ENCODE measurements at regions not wholly inside any gene's neighbourhood (a gene's known extent, or its start where the extent isn't known, plus 50 kb on each side); places are given as distances from the start of the nearest gene placed in this dataset.

- WGBS, 2 donors = 88 to 90% methylated on average over 3 of the region's 3 CpGs
- H3K36me3 ChIP-seq = no peaks in the 10 kb centered on the region
- no peak for DNase-seq (ENCODE audit: low spot score in 2 of 2)
- no peak overlapping the region for H3K27ac ChIP-seq
- peaks cover 0 to 9% (median 2%) of the 10 kb centered on the region in 4 donors for H3K4me1 ChIP-seq
- H3K4me3 ChIP-seq = no peak overlapping the region
- no peaks in the 10 kb centered on the region for H3K9me3 ChIP-seq
- no peaks in the 10 kb centered on the region for H3K27me3 ChIP-seq
- TF ChIP-seq POLR2A (IDR thresholded peaks at IDR 0.05) = no peak
Observed at GRCh38 chr2:12592296-12592695, 124.4 kb upstream of the TRIB2 start.

DNA sequence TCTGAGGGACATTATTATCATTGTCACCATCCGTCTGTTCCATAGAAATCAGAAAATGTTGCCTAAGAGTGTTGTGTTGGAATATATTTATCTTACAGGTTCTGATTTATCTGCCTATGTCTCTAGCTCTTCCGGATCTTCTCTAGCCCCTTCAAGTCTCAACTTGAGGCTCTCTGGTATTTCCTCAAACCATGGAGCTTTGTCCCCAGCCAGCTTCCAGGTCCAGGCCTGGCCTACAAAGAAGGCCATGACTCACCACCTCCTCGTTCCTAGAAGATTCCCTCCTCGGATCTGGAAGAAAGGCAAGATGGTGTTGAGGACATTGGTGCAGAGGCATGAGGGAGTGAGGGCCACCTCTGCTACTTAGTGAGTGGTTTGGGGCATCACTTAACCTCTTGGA lies 122.1 kb upstream of the TRIB2 start:
- no peak for TF ChIP-seq POLR2A (IDR thresholded peaks at IDR 0.05)
- no peak for TF ChIP-seq EP300 (IDR thresholded peaks at IDR 0.05)
- TF ChIP-seq, protein P1, sequence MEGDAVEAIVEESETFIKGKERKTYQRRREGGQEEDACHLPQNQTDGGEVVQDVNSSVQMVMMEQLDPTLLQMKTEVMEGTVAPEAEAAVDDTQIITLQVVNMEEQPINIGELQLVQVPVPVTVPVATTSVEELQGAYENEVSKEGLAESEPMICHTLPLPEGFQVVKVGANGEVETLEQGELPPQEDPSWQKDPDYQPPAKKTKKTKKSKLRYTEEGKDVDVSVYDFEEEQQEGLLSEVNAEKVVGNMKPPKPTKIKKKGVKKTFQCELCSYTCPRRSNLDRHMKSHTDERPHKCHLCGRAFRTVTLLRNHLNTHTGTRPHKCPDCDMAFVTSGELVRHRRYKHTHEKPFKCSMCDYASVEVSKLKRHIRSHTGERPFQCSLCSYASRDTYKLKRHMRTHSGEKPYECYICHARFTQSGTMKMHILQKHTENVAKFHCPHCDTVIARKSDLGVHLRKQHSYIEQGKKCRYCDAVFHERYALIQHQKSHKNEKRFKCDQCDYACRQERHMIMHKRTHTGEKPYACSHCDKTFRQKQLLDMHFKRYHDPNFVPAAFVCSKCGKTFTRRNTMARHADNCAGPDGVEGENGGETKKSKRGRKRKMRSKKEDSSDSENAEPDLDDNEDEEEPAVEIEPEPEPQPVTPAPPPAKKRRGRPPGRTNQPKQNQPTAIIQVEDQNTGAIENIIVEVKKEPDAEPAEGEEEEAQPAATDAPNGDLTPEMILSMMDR (IDR thresholded peaks at IDR 0.05) = no peak

GRCh38 chr2:12596771-12597170 lies 120.0 kb upstream of the TRIB2 start:
- Histone ChIP-seq H3K36me3 (no peaks in the 10 kb centered on the region), H3K4me3 (no peak overlapping the region), H3K27ac (no peak overlapping the region), H3K4me1 (peaks cover 0 to 10% (median 0%) of the 10 kb centered on the region in 4 donors), H3K27me3 (no peaks in the 10 kb centered on the region), H3K9me3 (no peaks in the 10 kb centered on the region)
- WGBS, 2 donors = 95 to 97% methylated on average over 3 of the region's 3 CpGs
- no peak for DNase-seq (ENCODE audit: low spot score in 2 of 2)
- no peak for TF ChIP-seq POLR2A (IDR thresholded peaks at IDR 0.05)
- TF ChIP-seq EP300 (IDR thresholded peaks at IDR 0.05) = no peak
- TF ChIP-seq, protein P1 (IDR thresholded peaks at IDR 0.05) = no peak

More for the DNA sequence above, 122.1 kb upstream of the TRIB2 start:
- DNase-seq (ENCODE audit: low spot score in 2 of 2) = no peak
- H3K4me1 ChIP-seq = peaks cover 0 to 10% (median 0%) of the 10 kb centered on the region in 4 donors
- no peaks in the 10 kb centered on the region for H3K9me3 ChIP-seq
- H3K4me3 ChIP-seq = no peak overlapping the region
- WGBS, 2 donors = 82 to 93% methylated on average over 4 of the region's 4 CpGs
- no peak overlapping the region for H3K27ac ChIP-seq
- no peaks in the 10 kb centered on the region for H3K36me3 ChIP-seq
- H3K27me3 ChIP-seq = no peaks in the 10 kb centered on the region

GRCh38 chr2:12597610-12598009 lies 119.1 kb upstream of the TRIB2 start:
- H3K4me1 ChIP-seq = peaks cover 0 to 10% (median 0%) of the 10 kb centered on the region in 4 donors
- H3K4me3 ChIP-seq = no peak overlapping the region
- H3K36me3 ChIP-seq = no peaks in the 10 kb centered on the region
- no peak overlapping the region for H3K27ac ChIP-seq
- DNase-seq (ENCODE audit: low spot score in 2 of 2) = no peak
- WGBS, 2 donors = 45 to 50% methylated on average over 2 of the region's 2 CpGs
- no peaks in the 10 kb centered on the region for H3K9me3 ChIP-seq
- TF ChIP-seq POLR2A (IDR thresholded peaks at IDR 0.05) (no peak), EP300 (IDR thresholded peaks at IDR 0.05) (no peak)
- TF ChIP-seq, protein P1 (IDR thresholded peaks at IDR 0.05) = no peak
- no peaks in the 10 kb centered on the region for H3K27me3 ChIP-seq

DNA sequence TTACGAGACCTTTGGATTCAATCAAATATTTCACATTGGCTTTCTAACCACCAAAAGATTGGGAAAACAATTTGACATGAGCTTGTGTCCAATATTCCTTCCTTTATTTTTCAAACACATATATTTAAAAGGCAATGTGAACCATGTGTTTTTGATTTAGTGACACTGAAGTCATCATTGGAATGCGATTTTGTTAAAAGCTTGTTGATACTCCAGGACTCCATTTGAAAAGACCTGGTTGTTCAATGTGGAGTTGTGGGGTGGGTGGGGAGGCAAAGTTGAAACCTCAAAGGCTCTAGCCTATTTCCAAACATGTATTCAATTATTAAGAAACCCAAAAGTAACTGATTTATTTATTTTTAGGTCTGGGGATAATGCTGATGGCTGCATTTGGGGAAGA lies 114.1 kb upstream of the TRIB2 start:
- no peak overlapping the region for H3K27ac ChIP-seq
- H3K4me3 ChIP-seq = no peak overlapping the region
- H3K36me3 ChIP-seq = no peaks in the 10 kb centered on the region
- DNase-seq (ENCODE audit: low spot score in 2 of 2) = no peak
- no peak for TF ChIP-seq EP300 (IDR thresholded peaks at IDR 0.05)
- no peak for TF ChIP-seq POLR2A (IDR thresholded peaks at IDR 0.05)
- TF ChIP-seq, protein P1 (IDR thresholded peaks at IDR 0.05) = no peak
- no peaks in the 10 kb centered on the region for H3K9me3 ChIP-seq
- WGBS, 2 donors = 66 to 73% methylated on average over 2 of the region's 2 CpGs
- no peaks in the 10 kb centered on the region for H3K27me3 ChIP-seq
- H3K4me1 ChIP-seq = peaks cover 0 to 17% (median 5%) of the 10 kb centered on the region in 4 donors

DNA sequence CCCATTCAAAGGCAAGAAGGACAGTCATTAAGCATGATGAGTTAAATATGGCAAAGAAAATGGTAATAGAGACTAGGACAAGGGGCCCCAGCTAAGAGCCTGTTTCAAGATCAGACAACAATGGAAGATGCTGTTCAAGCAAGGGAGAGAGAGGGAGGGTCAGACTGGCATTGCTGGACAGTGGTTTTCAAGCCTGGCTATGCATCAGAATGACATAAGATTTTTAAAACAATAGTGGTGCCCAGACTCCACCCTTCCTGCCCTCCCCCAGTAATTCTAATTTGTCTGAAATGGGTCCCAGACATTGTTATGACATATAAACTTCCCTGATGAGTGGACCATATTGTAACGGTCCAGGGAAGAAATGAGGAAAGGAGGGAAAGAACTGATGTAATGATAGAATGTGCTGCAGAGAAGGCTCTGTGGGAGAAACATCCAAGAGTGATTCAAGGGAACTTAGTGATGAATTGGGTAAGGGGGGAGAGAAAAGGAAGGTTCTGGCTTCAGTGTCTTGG lies 112.9 kb upstream of the TRIB2 start:
- peaks cover 0 to 15% (median 5%) of the 10 kb centered on the region in 4 donors for H3K4me1 ChIP-seq
- no peak for TF ChIP-seq POLR2A (IDR thresholded peaks at IDR 0.05)
- TF ChIP-seq, protein P1 (IDR thresholded peaks at IDR 0.05) = no peak
- no peak for TF ChIP-seq EP300 (IDR thresholded peaks at IDR 0.05)
- H3K4me3 ChIP-seq = no peak overlapping the region
- 39 to 47% methylated on average over 1 of the region's 1 CpG for WGBS, 2 donors
- H3K27me3 ChIP-seq = no peaks in the 10 kb centered on the region
- H3K9me3 ChIP-seq = no peaks in the 10 kb centered on the region
- H3K36me3 ChIP-seq = no peaks in the 10 kb centered on the region
- H3K27ac ChIP-seq = no peak overlapping the region
- no peak for DNase-seq (ENCODE audit: low spot score in 2 of 2)

Data from tibial nerve (tissue), 4 donors.